CD4-positive, CD25-positive, alpha-beta regulatory T cell (primary cell): ENCODE measurements at regions not wholly inside any gene's neighbourhood (a gene's known extent, or its start where the extent isn't known, plus 50 kb on each side); places are given as distances from the start of the nearest gene placed in this dataset.

ENCODE experiments used
- ATAC-seq, 2 donors: fragments of 150-1000 bp; cut with Tn5 transposase; one replicate each; pipeline ENCODE4 v1.10.0; 2021; ENCODE audit warnings: low read depth in 2 of 2, moderate number of reproducible peaks in 2 of 2, moderate library complexity in 1 of 2
- DNase-seq, 3 donors: peaks; one replicate each; pipeline versions ENCODE4 v3.0.0 to v3.0.0-alpha.2; 2012 to 2022; ENCODE audit warnings: mixed read lengths in 1 of 3
- H3K27ac ChIP-seq: one replicate; pipeline ENCODE4 v1.7.0; 2013; ENCODE audit warnings: mild to moderate bottlenecking, low read length; ENCODE audit not compliant: insufficient read depth, poor library complexity, severe bottlenecking
- H3K27me3 ChIP-seq: one replicate; pipeline ENCODE4 v1.7.0; 2013; ENCODE audit warnings: low read length; ENCODE audit not compliant: control insufficient read depth, insufficient read depth
- H3K36me3 ChIP-seq: one replicate; pipeline ENCODE4 v1.7.0; 2013; ENCODE audit warnings: mild to moderate bottlenecking, low read length, moderate library complexity; ENCODE audit not compliant: control insufficient read depth, insufficient read depth
- H3K4me1 ChIP-seq: 2 replicates; pipeline ENCODE4 v1.7.0; 2013; ENCODE audit warnings: mild to moderate bottlenecking, low read length; ENCODE audit not compliant: insufficient read depth, control insufficient read depth, poor library complexity, severe bottlenecking
- H3K4me3 ChIP-seq: one replicate; pipeline ENCODE4 v1.7.0; 2013; ENCODE audit warnings: low read depth, mild to moderate bottlenecking, low read length, moderate library complexity
- H3K9me3 ChIP-seq, 2 experiments: 1 replicate in 1 of 2; 2 replicates in 1 of 2; pipeline ENCODE4 v1.7.0; 2013; ENCODE audit warnings: low read length in 2 of 2, mild to moderate bottlenecking in 1 of 2, moderate library complexity in 1 of 2; ENCODE audit not compliant: control insufficient read depth in 2 of 2
- H3K27ac Mint-ChIP-seq, 3 donors: one replicate each; pipeline ENCODE4 v1.8.0; 2020 to 2022; ENCODE audit warnings: mild to moderate bottlenecking in 3 of 3, mixed read lengths in 3 of 3, moderate library complexity in 2 of 3
- H3K27me3 Mint-ChIP-seq: one replicate; pipeline ENCODE4 v1.8.0; 2022; ENCODE audit warnings: mild to moderate bottlenecking, mixed read lengths
- H3K36me3 Mint-ChIP-seq: one replicate; pipeline ENCODE4 v1.8.0; 2020; ENCODE audit warnings: mixed read lengths
- H3K4me1 Mint-ChIP-seq, 4 donors: one replicate each; pipeline ENCODE4 v1.8.0; 2020 to 2022; ENCODE audit warnings: mixed read lengths in 4 of 4, mild to moderate bottlenecking in 1 of 4
- H3K4me3 Mint-ChIP-seq, 4 donors: one replicate each; pipeline ENCODE4 v1.8.0; 2020 to 2022; ENCODE audit warnings: mild to moderate bottlenecking in 4 of 4, mixed read lengths in 4 of 4, moderate library complexity in 3 of 4
- H3K9me3 Mint-ChIP-seq, 7 donors: one replicate each; pipeline ENCODE4 v1.8.0; 2020 to 2022; ENCODE audit warnings: mixed read lengths in 7 of 7, mild to moderate bottlenecking in 3 of 7, moderate library complexity in 2 of 7

DNA sequence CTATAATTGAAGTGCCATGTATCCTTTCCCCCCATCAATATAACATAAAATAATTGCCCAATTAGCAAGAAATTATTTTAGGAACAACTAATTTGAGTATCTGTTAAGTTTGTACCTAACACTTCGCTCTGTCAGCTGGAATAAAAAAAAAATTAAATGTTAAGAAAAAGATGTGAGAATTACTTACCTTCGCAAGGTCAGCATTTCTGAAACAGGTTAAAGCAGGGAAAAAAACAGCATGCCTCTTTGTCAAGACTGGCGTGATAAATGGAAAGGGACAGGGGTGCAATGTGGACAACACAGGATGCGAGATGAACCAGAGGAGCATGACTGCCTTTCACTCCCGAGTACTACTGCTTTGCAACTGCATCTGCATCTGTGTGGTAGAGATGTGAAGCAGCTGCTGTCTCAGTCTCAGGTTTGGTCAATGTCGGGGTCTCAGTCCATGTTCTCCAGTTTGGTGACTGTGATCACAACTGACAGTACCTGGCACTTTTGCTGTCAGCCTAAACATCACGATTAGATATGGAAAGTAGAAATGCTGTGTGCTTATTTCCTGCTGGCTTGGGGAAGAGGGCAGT lies 565.4 kb upstream of the LRRTM1 start:
- Mint-ChIP-seq H3K27ac (no peak overlapping the region), H3K4me3 (no peak overlapping the region), H3K27me3 (no peaks in the 10 kb centered on the region), H3K36me3 (no peaks in the 10 kb centered on the region), H3K9me3 (peaks cover 4 to 34% (median 14%) of the 10 kb centered on the region in 7 donors), H3K4me1 (no peaks in the 10 kb centered on the region)
- H3K36me3 ChIP-seq = no peaks in the 10 kb centered on the region
- H3K27ac ChIP-seq = no peak overlapping the region
- DNase-seq (no peak), ATAC-seq (no peak)
- H3K27me3 ChIP-seq = no peaks in the 10 kb centered on the region
- no peaks in the 10 kb centered on the region for H3K4me1 ChIP-seq
- H3K4me3 ChIP-seq = no peak overlapping the region
- H3K9me3 ChIP-seq = no peaks in the 10 kb centered on the region

GRCh38 chr2:80863147-80863714 lies 558.7 kb upstream of the LRRTM1 start:
- Histone ChIP-seq H3K36me3 (no peaks in the 10 kb centered on the region), H3K4me1 (no peaks in the 10 kb centered on the region), H3K27ac (no peak overlapping the region), H3K9me3 (no peaks in the 10 kb centered on the region), H3K27me3 (no peaks in the 10 kb centered on the region), H3K4me3 (no peak overlapping the region)
- Mint-ChIP-seq H3K9me3 (peaks cover 0 to 15% (median 8%) of the 10 kb centered on the region in 7 donors), H3K27me3 (no peaks in the 10 kb centered on the region), H3K27ac (no peak overlapping the region), H3K4me3 (no peak overlapping the region), H3K36me3 (no peaks in the 10 kb centered on the region), H3K4me1 (no peaks in the 10 kb centered on the region)
- ATAC-seq (no peak), DNase-seq (no peak)

GRCh38 chr2:80858965-80859364 lies 554.4 kb upstream of the LRRTM1 start:
- Histone ChIP-seq H3K36me3 (no peaks in the 10 kb centered on the region), H3K4me1 (no peaks in the 10 kb centered on the region), H3K9me3 (no peaks in the 10 kb centered on the region), H3K27me3 (no peaks in the 10 kb centered on the region), H3K27ac (no peak overlapping the region), H3K4me3 (no peak overlapping the region)
- H3K4me1 Mint-ChIP-seq = no peaks in the 10 kb centered on the region
- ATAC-seq = no peak
- no peaks in the 10 kb centered on the region for H3K36me3 Mint-ChIP-seq
- H3K4me3 Mint-ChIP-seq = no peak overlapping the region
- H3K27ac Mint-ChIP-seq = no peak overlapping the region
- H3K27me3 Mint-ChIP-seq = no peaks in the 10 kb centered on the region
- H3K9me3 Mint-ChIP-seq = peaks cover 0 to 12% (median 2%) of the 10 kb centered on the region in 7 donors
- no peak for DNase-seq

GRCh38 chr2:80856227-80856626 lies 551.7 kb upstream of the LRRTM1 start:
- Histone ChIP-seq H3K9me3 (peaks cover 0 to 5% of the 10 kb centered on the region in 2 experiments), H3K4me1 (no peaks in the 10 kb centered on the region), H3K27me3 (no peaks in the 10 kb centered on the region), H3K36me3 (no peaks in the 10 kb centered on the region), H3K4me3 (no peak overlapping the region), H3K27ac (no peak overlapping the region)
- peaks cover 0 to 26% (median 7%) of the 10 kb centered on the region in 7 donors for H3K9me3 Mint-ChIP-seq
- H3K27me3 Mint-ChIP-seq = no peaks in the 10 kb centered on the region
- H3K4me3 Mint-ChIP-seq = no peak overlapping the region
- no peak overlapping the region for H3K27ac Mint-ChIP-seq
- ATAC-seq = no peak
- no peaks in the 10 kb centered on the region for H3K36me3 Mint-ChIP-seq
- no peaks in the 10 kb centered on the region for H3K4me1 Mint-ChIP-seq
- DNase-seq = no peak

DNA sequence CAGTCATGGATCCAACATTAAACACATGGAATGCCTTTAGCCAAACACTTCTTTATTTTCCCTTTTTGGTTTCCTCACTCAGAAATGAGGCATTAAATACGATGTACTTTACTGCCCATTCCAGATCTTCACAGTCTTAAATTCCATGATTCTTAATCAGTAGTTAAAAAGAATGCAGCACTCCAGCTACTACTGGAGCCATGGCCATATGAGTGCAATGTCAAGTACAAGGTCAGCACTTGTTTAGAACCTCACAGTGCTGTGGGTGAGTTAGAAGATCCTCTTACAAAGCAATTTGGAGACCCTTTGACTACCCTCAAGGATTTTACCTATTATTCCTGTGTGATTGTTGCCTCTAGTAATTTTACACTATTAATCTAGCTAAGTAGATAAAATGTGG lies 550.3 kb upstream of the LRRTM1 start:
- Histone ChIP-seq H3K4me1 (no peaks in the 10 kb centered on the region), H3K27me3 (no peaks in the 10 kb centered on the region), H3K36me3 (no peaks in the 10 kb centered on the region), H3K9me3 (peaks cover 0 to 5% of the 10 kb centered on the region in 2 experiments), H3K27ac (no peak overlapping the region), H3K4me3 (no peak overlapping the region)
- Mint-ChIP-seq H3K4me3 (no peak overlapping the region), H3K9me3 (peaks cover 0 to 33% (median 8%) of the 10 kb centered on the region in 7 donors), H3K27me3 (no peaks in the 10 kb centered on the region), H3K27ac (no peak overlapping the region), H3K4me1 (no peaks in the 10 kb centered on the region), H3K36me3 (no peaks in the 10 kb centered on the region)
- ATAC-seq = no peak
- DNase-seq = no peak

- Histone ChIP-seq H3K4me3 (no peak overlapping the region), H3K36me3 (no peaks in the 10 kb centered on the region), H3K27ac (no peak overlapping the region), H3K4me1 (no peaks in the 10 kb centered on the region), H3K9me3 (peaks cover 0 to 5% of the 10 kb centered on the region in 2 experiments), H3K27me3 (no peaks in the 10 kb centered on the region)
- ATAC-seq = no peak
- Mint-ChIP-seq H3K27ac (no peak overlapping the region), H3K4me1 (no peaks in the 10 kb centered on the region), H3K27me3 (no peaks in the 10 kb centered on the region), H3K9me3 (peaks cover 2 to 37% (median 8%) of the 10 kb centered on the region in 7 donors), H3K36me3 (no peaks in the 10 kb centered on the region), H3K4me3 (no peak overlapping the region)
- DNase-seq = no peak
Measured at GRCh38 chr2:80852808-80853139, 548.2 kb upstream of the LRRTM1 start.

- H3K4me3 Mint-ChIP-seq = no peak overlapping the region
Measured at GRCh38 chr2:80852079-80852807, 547.7 kb upstream of the LRRTM1 start.

DNA sequence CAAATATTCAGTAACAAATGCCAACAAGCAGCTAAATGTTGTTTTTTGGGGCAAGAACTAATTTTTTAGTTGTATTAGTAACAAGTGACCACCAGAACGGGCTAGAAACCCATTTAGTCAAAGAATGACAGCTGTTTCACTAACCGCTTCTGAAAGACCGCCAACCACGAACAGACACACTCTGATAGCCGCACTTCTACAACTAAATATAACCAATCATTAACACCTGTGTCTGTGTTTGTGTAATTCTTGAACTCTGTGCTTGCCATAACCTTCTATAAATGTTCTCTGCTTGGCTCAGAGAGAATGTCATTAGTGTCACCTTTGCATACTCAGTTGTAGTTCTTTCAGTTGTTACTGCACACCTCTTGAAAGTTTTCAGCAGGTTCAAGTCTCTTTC lies 526.3 kb upstream of the LRRTM1 start:
- H3K4me3 ChIP-seq = no peak overlapping the region

More at GRCh38 chr2:80852079-80852807, 547.7 kb upstream of the LRRTM1 start:
- Histone ChIP-seq H3K27me3 (no peaks in the 10 kb centered on the region), H3K9me3 (peaks cover 0 to 5% of the 10 kb centered on the region in 2 experiments), H3K4me1 (no peaks in the 10 kb centered on the region), H3K4me3 (no peak overlapping the region), H3K27ac (no peak overlapping the region), H3K36me3 (no peaks in the 10 kb centered on the region)
- H3K27me3 Mint-ChIP-seq = no peaks in the 10 kb centered on the region
- H3K27ac Mint-ChIP-seq = no peak overlapping the region
- no peak for ATAC-seq
- H3K4me1 Mint-ChIP-seq = no peaks in the 10 kb centered on the region
- no peaks in the 10 kb centered on the region for H3K36me3 Mint-ChIP-seq
- DNase-seq = no peak
- peaks cover 2 to 37% (median 8%) of the 10 kb centered on the region in 7 donors for H3K9me3 Mint-ChIP-seq

More for the DNA sequence above, 526.3 kb upstream of the LRRTM1 start:
- Histone ChIP-seq H3K9me3 (no peaks in the 10 kb centered on the region), H3K27me3 (no peaks in the 10 kb centered on the region), H3K27ac (no peak overlapping the region), H3K36me3 (no peaks in the 10 kb centered on the region), H3K4me1 (no peaks in the 10 kb centered on the region)
- Mint-ChIP-seq H3K36me3 (no peaks in the 10 kb centered on the region), H3K27me3 (no peaks in the 10 kb centered on the region), H3K27ac (no peak overlapping the region), H3K9me3 (peaks cover 0 to 24% (median 7%) of the 10 kb centered on the region in 7 donors), H3K4me3 (no peak overlapping the region), H3K4me1 (no peaks in the 10 kb centered on the region)
- DNase-seq = no peak
- no peak for ATAC-seq
